B cell (primary cell): ENCODE measurements at regions not wholly inside any gene's neighbourhood (a gene's known extent, or its start where the extent isn't known, plus 50 kb on each side); places are given as distances from the start of the nearest gene placed in this dataset.

ENCODE experiments used
- ATAC-seq: fragments of 200-7000 bp; cut with Tn5 transposase; one replicate; pipeline ENCODE4 v1.10.0; 2021; ENCODE audit warnings: low read depth, mild to moderate bottlenecking, moderate number of reproducible peaks, moderate library complexity
- CTCF ChIA-PET: fragments of 350-600 bp; sonication (Branson Sonifier 250); formaldehyde crosslinking; loops from one replicate; lab custom pipeline; 2021; ENCODE audit warnings: antibody characterized with exemption, inconsistent platforms; lab: Charles Lee
- POLR2A ChIA-PET: fragments of 350-600 bp; sonication (Branson Sonifier 250); formaldehyde crosslinking; loops from one replicate; lab custom pipeline; 2021; ENCODE audit warnings: antibody characterized with exemption; lab: Charles Lee
- DNase-seq: peaks from one replicate; pipeline ENCODE4 v3.0.0; 2013
- H2AFZ ChIP-seq: 2 replicates; pipeline ENCODE4 v1.6.1; 2012; ENCODE audit warnings: mild to moderate bottlenecking, low read depth, low read length; ENCODE audit not compliant: insufficient read depth, poor library complexity, severe bottlenecking
- H3K27ac ChIP-seq, 2 donors: 1 replicate in 1 of 2; 2 replicates in 1 of 2; pipeline ENCODE4 v1.5.1; 2012 to 2013; ENCODE audit warnings: low read length in 2 of 2, mild to moderate bottlenecking in 2 of 2, moderate library complexity in 1 of 2
- H3K27me3 ChIP-seq, 4 experiments: fragments of 200-600 bp in 1 of 4; sonication (generic) in 1 of 4; replicated peaks in 1 of 4; 1 replicate in 2 of 4; 2 replicates in 2 of 4; pipeline versions ENCODE4 v1.6.1 to v1.7.0; 2013 to 2016; ENCODE audit warnings: low read length in 3 of 4, mild to moderate bottlenecking in 2 of 4, mixed read lengths in 1 of 4, moderate library complexity in 1 of 4; ENCODE audit not compliant: insufficient read depth in 4 of 4, control insufficient read depth in 3 of 4; ENCODE audit errors: control extremely low read depth in 1 of 4
- H3K36me3 ChIP-seq, 2 experiments: replicated peaks in 1 of 2; 1 replicate in 1 of 2; 2 replicates in 1 of 2; pipeline versions ENCODE4 v1.6.1 to v1.7.1; 2013; ENCODE audit warnings: low read length in 1 of 2; ENCODE audit not compliant: insufficient read depth in 2 of 2, control insufficient read depth in 1 of 2; ENCODE audit errors: control extremely low read depth in 1 of 2, extremely low read depth in 1 of 2
- H3K4me1 ChIP-seq, 2 donors: fragments of 200-600 bp in 1 of 2; sonication (generic) in 1 of 2; 1 replicate in 1 of 2; 2 replicates in 1 of 2; pipeline versions ENCODE4 v1.5.1 to v1.6.1; 2013 to 2017; ENCODE audit warnings: low read length in 2 of 2; ENCODE audit not compliant: control insufficient read depth in 2 of 2, insufficient read depth in 2 of 2
- H3K4me2 ChIP-seq: replicated peaks from 2 replicates; pipeline ENCODE3; 2012; ENCODE audit warnings: mild to moderate bottlenecking, low read depth, low read length; ENCODE audit not compliant: poor library complexity, severe bottlenecking
- H3K4me3 ChIP-seq, 5 experiments: fragments of 200-600 bp in 1 of 5; sonication (generic) in 1 of 5; 1 replicate in 3 of 5; 2 replicates in 2 of 5; pipeline versions ENCODE4 v1.5.1 to v1.7.0; 2011 to 2016; ENCODE audit warnings: low read length in 4 of 5, mild to moderate bottlenecking in 4 of 5, low read depth in 2 of 5, control low read depth in 1 of 5, moderate library complexity in 1 of 5; ENCODE audit not compliant: insufficient read depth in 1 of 5; ENCODE audit errors: control extremely low read depth in 1 of 5, extremely low read depth in 1 of 5
- H3K79me2 ChIP-seq: fragments of 200-600 bp; sonication (generic); one replicate; pipeline ENCODE4 v1.6.0; 2016; ENCODE audit warnings: low read length; ENCODE audit not compliant: control insufficient read depth, insufficient read depth
- H3K9ac ChIP-seq: fragments of 200-600 bp; sonication (generic); 2 replicates; pipeline ENCODE4 v1.6.1; 2017; ENCODE audit warnings: mild to moderate bottlenecking, low read length, moderate library complexity
- H3K9me3 ChIP-seq, 3 donors: one replicate each; pipeline versions ENCODE4 v1.6.1 to v1.7.1; 2013; ENCODE audit warnings: low read length in 2 of 3; ENCODE audit not compliant: control insufficient read depth in 2 of 3, insufficient read depth in 1 of 3; ENCODE audit errors: control extremely low read depth in 1 of 3
- H4K20me1 ChIP-seq: 2 replicates; pipeline ENCODE4 v1.6.0; 2012; ENCODE audit warnings: mild to moderate bottlenecking, low read length; ENCODE audit not compliant: insufficient read depth, control insufficient read depth, poor library complexity, severe bottlenecking
- H3K27ac Mint-ChIP-seq: one replicate; pipeline ENCODE4 v1.8.0; 2021; ENCODE audit warnings: mixed read lengths
- H3K27me3 Mint-ChIP-seq: one replicate; pipeline ENCODE4 v1.8.0; 2021; ENCODE audit warnings: mixed read lengths
- H3K4me1 Mint-ChIP-seq: one replicate; pipeline ENCODE4 v1.8.0; 2021; ENCODE audit warnings: mixed read lengths
- H3K4me3 Mint-ChIP-seq: one replicate; pipeline ENCODE4 v1.8.0; 2021; ENCODE audit warnings: mixed read lengths
- H3K9me3 Mint-ChIP-seq: one replicate; pipeline ENCODE4 v1.8.0; 2022; ENCODE audit warnings: mixed read lengths; ENCODE audit not compliant: insufficient read depth
- CTCF ChIP-seq: fragments of 200-600 bp; IDR thresholded peaks from one replicate; pipeline ENCODE4 v1.8.0; 2022; ENCODE audit warnings: antibody characterized with exemption, mild to moderate bottlenecking
- EZH2 ChIP-seq: IDR thresholded peaks from 2 replicates; pipeline ENCODE4 v1.6.1; 2012; ENCODE audit warnings: borderline replicate concordance, low read depth, mild to moderate bottlenecking, moderate library complexity, low read length; ENCODE audit not compliant: insufficient read depth, poor library complexity, severe bottlenecking
- WGBS: methylation state at CpG from one replicate; pipeline ENCODE4 v1.1.5; 2013; ENCODE audit warnings: missing lambda C conversion rate; ENCODE audit not compliant: insufficient coverage; 5-methylcytosine and 5-hydroxymethylcytosine counted together
- intact Hi-C: fragments of 100-400 bp; cut with micrococcal nuclease; formaldehyde crosslinking; loops from one replicate; pipeline ENCODE4 v1.10.0; 2022

- no CpG with 5 or more reads among the region's 1 CpG for whole genome bisulfite sequencing
- no peaks in the 10 kb centered on the region for H3K36me3 ChIP-seq
- Mint-ChIP-seq H3K27ac (no peak overlapping the region), H3K9me3 (no peaks in the 10 kb centered on the region), H3K4me3 (no peak overlapping the region), H3K27me3 (no peaks in the 10 kb centered on the region), H3K4me1 (no peaks in the 10 kb centered on the region)
- DNase-seq (no peak), ATAC-seq (no peak)
- no peak overlapping the region for H3K4me2 ChIP-seq
- intact Hi-C loops: no loop called here
- no peaks in the 10 kb centered on the region for H3K4me1 ChIP-seq
- H2AFZ ChIP-seq: no peak overlapping the region
- no peaks in the 10 kb centered on the region for H3K27me3 ChIP-seq
- no peak overlapping the region for H3K4me3 ChIP-seq
- H3K27ac ChIP-seq: no peak overlapping the region
- H3K79me2 ChIP-seq: no peaks in the 10 kb centered on the region
- ChIA-PET CTCF (interaction anchor here (1.2 to 1.6 kb wide), 3 partner anchors 23 to 879 kb away, joined by 3 read pairs; no protein-coding TSS in a partner anchor), POLR2A (no interaction called here)
- no peaks in the 10 kb centered on the region for H3K9me3 ChIP-seq
- TF ChIP-seq EZH2 (no peak), CTCF (no peak)
- no peak overlapping the region for H3K9ac ChIP-seq
- H4K20me1 ChIP-seq: no peaks in the 10 kb centered on the region
Measured at GRCh38 chr4:149988087-149988410, 90.2 kb upstream of the DCLK2 start.

- Histone ChIP-seq H3K27me3 (no peaks in the 10 kb centered on the region), H3K9me3 (no peaks in the 10 kb centered on the region), H3K9ac (no peak overlapping the region), H2AFZ (no peak overlapping the region), H4K20me1 (no peaks in the 10 kb centered on the region), H3K79me2 (no peaks in the 10 kb centered on the region), H3K4me3 (no peak overlapping the region), H3K36me3 (no peaks in the 10 kb centered on the region), H3K27ac (no peak overlapping the region), H3K4me2 (no peak overlapping the region), H3K4me1 (no peaks in the 10 kb centered on the region)
- ChIA-PET POLR2A (no interaction called here), CTCF (interaction anchor here (1.9 kb wide), 1 partner anchor 216 kb away, joined by 6 read pairs; no protein-coding TSS in a partner anchor)
- no peaks in the 10 kb centered on the region for H3K4me1 Mint-ChIP-seq
- intact Hi-C loops: no loop called here
- no peak for DNase-seq
- ATAC-seq: no peak
- H3K9me3 Mint-ChIP-seq: no peaks in the 10 kb centered on the region
- no peak for TF ChIP-seq EZH2
- TF ChIP-seq CTCF: no peak
- H3K27me3 Mint-ChIP-seq: peaks cover 4% of the 10 kb centered on the region
- H3K27ac Mint-ChIP-seq: no peak overlapping the region
- no peak overlapping the region for H3K4me3 Mint-ChIP-seq
Measured at GRCh38 chr4:149993030-149993429, 85.2 kb upstream of the DCLK2 start.
